Stimulated activated CD8-positive, alpha-beta memory T cell treated with anti-CD3 and anti-CD28 coated beads, Interleukin-12 subunit alpha, Interleukin-12 subunit beta, amount 100 ng/mL, for 4 hours (primary cell): ENCODE measurements at regions not wholly inside any gene's neighbourhood (a gene's known extent, or its start where the extent isn't known, plus 50 kb on each side); places are given as distances from the start of the nearest gene placed in this dataset.

Experiments
- DNase-seq: peaks from one replicate; pipeline ENCODE4 v3.0.0-alpha.2; 2020; ENCODE audit warnings: low read depth

GRCh38 chr3:21140785-21141184 lies 610.2 kb downstream of the ZNF385D start:
- DNase-seq, result no peak

- no peak for DNase-seq
These were observed 612.9 kb downstream of the ZNF385D start for GRCh38 chr3:21138085-21138484.

DNA sequence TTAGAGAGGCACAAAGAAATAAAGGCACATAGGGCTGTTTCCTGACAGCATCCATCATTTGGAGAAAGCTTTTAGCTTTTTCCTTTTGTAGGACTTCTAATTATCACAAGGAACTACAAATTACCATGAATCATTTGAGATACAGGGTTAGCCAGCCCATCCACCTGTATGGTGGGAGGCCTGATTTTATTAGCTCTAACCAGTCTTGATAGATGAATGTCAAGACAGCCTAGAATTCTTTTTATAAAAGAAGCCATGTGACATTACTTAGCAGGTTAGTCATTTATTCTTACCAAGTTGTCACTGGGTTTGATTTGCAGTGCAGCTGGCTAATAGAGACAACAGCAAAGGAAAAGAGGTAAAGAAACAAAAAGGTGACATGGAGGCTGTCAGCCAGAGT lies 618.1 kb downstream of the ZNF385D start:
- DNase-seq, result no peak

DNA sequence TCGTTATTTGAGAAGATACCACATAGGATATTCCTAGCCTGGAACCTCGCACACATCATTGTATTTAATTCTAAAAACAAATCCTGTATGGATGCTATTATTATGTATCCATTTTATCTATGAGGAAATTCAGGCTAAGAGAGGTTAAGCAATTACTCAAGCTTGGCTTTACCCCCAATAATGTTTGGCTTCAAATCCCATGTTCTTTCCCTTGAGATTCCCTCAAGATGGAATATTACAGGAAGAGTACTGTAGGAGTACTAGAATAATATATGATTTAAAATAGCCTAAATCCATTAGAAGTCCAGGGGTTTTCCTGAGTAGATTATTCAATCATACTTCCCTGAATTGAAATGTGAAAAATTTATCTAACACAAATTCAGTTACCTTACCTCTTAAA lies 630.2 kb downstream of the ZNF385D start:
- no peak for DNase-seq

DNA sequence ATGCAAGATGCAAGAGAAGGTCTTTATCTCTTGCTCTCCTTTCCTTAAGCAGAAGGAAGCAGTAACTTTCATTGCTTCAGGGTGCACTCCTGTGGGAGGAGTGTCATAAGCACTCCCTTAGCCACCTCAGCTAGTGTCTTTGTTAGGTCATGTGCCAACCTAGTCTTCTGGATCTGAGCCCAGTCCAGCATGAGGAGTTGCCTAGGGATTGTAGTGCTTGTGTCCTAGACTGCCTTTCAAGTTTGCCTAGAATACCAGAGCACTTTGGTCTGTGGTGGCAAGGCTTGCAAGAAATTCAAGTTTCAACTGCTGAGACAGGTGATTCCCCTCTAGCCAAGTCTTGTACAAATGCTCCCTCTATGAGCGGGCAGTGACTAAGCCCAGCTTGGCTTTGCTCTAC lies 633.6 kb downstream of the ZNF385D start:
- DNase-seq, result no peak

- DNase-seq, result no peak
These were observed 642.0 kb downstream of the ZNF385D start for GRCh38 chr3:21109056-21109455.

DNA sequence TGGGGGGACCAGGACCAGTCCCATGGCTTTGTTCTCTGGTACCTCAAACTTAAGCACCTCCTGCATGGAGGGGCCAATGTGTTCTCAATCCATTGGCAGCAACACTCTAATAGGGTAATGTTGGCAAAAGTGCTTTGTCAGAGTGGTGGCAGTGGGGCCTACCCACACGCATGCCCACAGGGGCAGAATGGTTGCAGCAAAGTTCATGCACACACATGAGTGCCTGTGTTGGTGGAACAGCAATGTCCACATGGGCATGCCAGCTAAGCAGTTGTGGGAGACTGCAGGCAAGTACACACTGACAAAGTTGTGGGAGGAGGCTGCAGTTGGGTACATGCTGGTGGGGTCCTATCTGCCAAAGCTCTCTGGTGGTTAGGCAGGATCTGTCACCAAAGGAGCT lies 645.2 kb downstream of the ZNF385D start:
- no peak for DNase-seq

GRCh38 chr3:21100656-21101359 lies 650.2 kb downstream of the ZNF385D start:
- no peak for DNase-seq

- no peak for DNase-seq
These were observed 656.3 kb downstream of the ZNF385D start for GRCh38 chr3:21094686-21095085.

- no peak for DNase-seq
These were observed 677.4 kb downstream of the ZNF385D start for GRCh38 chr3:21073561-21073960.

GRCh38 chr3:21067031-21067813 lies 683.8 kb downstream of the ZNF385D start:
- DNase-seq, result no peak

DNA sequence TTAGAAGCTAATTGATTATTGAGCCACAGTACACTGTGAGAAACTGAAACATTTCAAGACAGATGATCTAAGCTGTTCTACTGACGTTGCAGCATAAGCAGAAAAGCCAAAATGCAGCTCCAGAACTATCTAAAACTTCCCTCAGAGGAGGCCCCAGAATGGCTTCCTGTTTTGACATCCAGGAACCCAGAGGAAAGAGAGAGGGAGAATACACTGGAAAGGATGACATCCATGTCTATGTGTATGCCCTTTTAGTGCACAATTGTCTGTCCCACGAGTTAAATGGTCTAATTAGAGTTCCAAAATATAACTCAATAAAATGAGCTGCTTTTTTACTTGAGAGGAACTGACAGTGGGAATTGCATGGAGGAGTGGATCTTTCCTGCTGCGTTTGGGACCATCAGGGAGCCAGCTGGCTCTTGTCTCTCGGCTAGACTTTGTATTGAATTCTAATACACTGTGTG lies 688.1 kb downstream of the ZNF385D start:
- no peak for DNase-seq

- no peak for DNase-seq
These were observed 691.6 kb downstream of the ZNF385D start for GRCh38 chr3:21059404-21059803.

DNA sequence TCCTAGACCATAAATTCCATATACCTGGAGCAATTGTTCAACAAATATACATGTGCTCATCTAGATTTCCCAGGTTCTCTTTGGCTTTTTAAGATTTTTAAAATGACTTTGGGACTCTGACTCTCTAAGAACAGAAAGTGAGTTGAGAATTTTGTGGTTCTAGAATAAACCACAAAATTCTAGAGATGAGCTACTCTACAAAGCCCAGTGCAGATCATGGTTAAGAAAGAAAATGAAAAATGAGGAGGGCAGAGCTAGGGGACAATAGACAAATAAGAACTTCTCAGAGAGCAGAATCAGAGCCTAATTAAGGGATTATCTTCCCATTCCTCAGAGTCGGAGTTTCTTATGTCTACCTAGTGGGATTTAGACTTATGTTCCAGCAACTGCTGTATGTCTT lies 694.7 kb downstream of the ZNF385D start:
- DNase-seq, result no peak

DNA sequence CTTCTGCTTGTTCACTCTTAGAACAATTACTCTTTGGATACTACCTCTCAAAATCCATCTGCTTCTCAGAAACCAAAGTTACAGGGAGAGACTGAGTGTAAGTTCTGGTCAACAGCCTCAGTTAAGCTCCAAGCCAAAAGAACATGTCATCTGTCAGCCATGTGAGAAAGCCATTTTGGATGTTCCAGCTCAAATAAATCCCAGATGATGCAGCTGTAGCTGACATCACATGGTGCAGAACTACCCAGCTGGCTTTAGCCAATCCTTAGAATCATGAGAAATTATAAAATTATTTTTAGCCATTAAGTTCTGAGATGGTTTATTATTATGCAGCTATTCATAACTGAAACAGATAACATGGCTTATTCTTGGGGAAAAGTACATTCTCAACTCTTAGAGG lies 696.0 kb downstream of the ZNF385D start:
- DNase-seq, result no peak

DNA sequence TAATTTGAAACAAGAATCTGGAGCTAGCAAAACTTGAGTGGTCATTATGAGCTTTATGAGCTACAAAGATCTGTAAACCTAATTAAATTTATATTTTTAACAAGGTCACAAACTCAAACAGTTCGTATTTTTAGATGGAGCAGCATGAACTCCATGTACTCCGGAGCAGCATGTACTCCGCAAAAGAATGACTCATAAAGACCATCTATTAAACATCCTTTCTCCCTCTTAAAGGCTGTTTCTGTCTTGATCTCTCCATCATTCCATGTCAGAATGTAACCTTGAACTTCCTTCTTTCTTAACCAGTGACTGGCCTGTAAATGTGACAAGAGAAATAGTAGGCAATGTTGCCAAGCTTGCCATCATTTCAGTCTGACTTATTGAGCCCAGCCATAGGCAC lies 696.9 kb downstream of the ZNF385D start:
- no peak for DNase-seq

DNA sequence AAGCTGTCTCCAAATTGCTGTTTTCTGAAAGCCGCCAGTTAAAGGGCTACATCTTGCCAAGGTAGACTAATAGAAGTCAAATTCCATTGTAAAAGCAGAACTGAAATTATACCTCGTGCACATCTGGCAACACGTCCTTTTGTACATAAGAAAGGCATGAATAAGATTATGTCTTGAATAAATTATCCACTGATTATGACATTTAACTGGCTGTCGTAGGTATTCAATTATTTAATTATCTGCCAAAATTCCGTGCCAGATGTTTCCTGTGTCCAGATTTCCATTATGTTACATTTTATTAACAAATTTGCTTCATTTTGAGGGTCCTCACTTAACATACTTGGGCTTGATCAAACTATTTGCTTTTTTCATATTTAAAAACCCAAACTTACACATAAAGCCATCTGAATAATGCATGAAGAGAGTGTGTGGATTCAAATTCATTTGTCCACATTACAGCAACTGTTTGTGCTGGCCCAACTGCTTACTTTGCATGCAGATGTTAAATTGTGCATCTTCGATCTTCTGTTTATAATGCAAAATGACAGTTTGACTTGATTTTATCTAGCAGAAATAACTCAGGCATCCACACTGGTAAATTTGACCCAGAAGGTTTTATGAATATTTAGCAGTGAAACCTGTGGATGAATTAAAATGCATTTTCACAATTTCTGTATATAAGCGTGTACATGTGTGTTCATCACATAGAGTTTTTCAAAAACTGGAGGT lies 701.5 kb downstream of the ZNF385D start:
- no peak for DNase-seq

- DNase-seq, result no peak
These were observed 707.9 kb downstream of the ZNF385D start for GRCh38 chr3:21043139-21043538.

DNA sequence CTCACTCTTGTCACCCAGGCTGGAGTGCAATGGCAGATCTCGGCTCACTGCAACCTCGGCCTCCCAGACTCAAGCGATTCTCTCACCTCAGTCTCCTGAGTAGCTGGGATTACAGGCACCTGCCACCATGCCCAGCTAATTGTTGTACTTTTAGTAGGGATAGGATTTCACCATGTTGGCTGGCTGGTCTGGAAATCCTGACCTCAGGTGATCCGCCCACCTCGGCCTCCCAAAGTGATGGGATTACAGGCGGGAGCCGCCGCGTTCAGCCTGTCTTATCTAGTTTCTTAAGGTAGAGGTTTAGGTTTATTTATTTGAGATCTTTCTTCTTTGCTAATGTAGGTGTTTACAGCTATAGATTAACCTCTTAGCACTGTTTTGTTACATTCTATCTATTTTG lies 708.8 kb downstream of the ZNF385D start:
- DNase-seq, result no peak

DNA sequence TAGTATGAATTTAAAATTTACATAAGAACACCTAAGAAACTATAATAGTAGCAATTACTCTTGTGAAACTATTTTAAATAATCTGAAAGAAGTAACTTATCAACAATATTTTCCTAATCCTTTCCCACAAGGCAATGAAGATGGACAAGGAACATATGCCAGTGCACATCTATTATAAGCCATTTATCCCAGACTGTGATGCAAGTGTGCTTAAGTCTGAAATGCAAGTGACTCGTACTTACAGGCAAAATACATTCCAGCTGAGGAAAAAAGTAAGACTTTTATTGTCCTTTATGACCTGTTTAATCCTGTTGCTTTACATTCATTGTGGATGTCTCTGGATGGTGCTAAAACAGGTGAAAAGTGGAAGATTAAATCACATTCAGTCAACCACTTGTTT lies 709.4 kb downstream of the ZNF385D start:
- no peak for DNase-seq

GRCh38 chr3:21036888-21037287 lies 714.1 kb downstream of the ZNF385D start:
- DNase-seq, result no peak

DNA sequence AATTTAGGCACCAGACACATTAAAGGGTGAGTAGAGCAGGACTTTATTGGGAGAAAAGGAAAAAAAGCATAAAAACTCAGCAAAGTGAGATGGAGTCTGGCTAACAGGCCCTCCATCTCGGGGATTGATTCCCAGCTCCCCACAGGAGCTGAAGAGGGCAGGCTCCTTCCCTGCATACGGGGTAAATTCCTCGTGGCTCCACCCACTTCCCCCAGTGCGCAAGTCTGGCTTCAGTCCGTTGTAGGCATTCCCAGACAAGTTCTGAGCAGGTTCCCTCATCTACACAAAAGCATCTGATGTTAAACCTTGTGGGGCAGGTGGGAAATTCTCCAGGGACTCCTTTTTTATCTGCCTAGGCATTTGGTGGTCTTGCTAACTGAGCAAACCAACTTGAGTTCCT lies 722.6 kb downstream of the ZNF385D start:
- DNase-seq, result no peak

DNA sequence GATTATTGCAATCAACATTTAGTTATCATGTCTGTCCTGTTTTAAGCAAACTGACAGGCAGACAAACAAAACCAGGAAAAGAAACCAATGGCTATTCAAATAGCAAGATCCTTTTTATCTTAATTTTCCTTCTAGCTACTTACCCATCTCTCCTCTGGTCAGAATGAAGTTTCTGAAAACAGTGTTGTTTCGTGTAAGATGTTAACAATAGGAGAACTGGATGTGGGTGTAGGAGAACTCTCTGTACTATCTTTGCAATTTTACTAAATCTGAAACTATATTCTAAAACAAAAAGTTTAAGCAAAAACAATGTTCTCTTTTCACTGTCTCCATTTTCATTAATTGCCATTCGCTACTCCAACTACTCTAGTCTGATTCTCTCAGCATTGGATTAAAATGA lies 726.4 kb downstream of the ZNF385D start:
- DNase-seq, result no peak
